Cardiac muscle cell (in vitro differentiated cells and primary cell): ENCODE measurements at regions not wholly inside any gene's neighbourhood (a gene's known extent, or its start where the extent isn't known, plus 50 kb on each side); places are given as distances from the start of the nearest gene placed in this dataset.

Experiments
- DNase-seq, 2 donors: peaks; one replicate each; pipeline versions ENCODE4 v3.0.0 to v3.0.0-alpha.2; 2010 to 2017; ENCODE audit warnings: low read depth in 1 of 2, low spot score in 1 of 2
- H3K27ac ChIP-seq: fragments of 200-600 bp; sonication (generic); 2 replicates; pipeline ENCODE4 v1.5.1; 2016
- H3K27me3 ChIP-seq: fragments of 200-600 bp; sonication (generic); 2 replicates; pipeline ENCODE4 v1.6.0; 2016; ENCODE audit warnings: control low read depth
- H3K36me3 ChIP-seq: fragments of 200-600 bp; sonication (generic); 2 replicates; pipeline ENCODE4 v1.5.1; 2016; ENCODE audit warnings: control low read depth
- H3K4me1 ChIP-seq: fragments of 200-600 bp; sonication (generic); 2 replicates; pipeline ENCODE4 v1.8.1; 2017; ENCODE audit warnings: low read depth, mild to moderate bottlenecking, mixed run types
- H3K4me3 ChIP-seq: fragments of 200-600 bp; sonication (generic); 2 replicates; pipeline ENCODE4 v1.5.1; 2016; ENCODE audit warnings: mild to moderate bottlenecking
- H3K9me3 ChIP-seq: fragments of 200-600 bp; sonication (generic); 2 replicates; pipeline ENCODE4 v1.5.1; 2017; ENCODE audit warnings: low read depth, mild to moderate bottlenecking, control low read depth
- TF ChIP-seq, protein P1 (sequence below): IDR thresholded peaks from 2 replicates; pipeline ENCODE4 v1.5.1; 2012; ENCODE audit warnings: low read depth, mild to moderate bottlenecking, low read length

DNA sequence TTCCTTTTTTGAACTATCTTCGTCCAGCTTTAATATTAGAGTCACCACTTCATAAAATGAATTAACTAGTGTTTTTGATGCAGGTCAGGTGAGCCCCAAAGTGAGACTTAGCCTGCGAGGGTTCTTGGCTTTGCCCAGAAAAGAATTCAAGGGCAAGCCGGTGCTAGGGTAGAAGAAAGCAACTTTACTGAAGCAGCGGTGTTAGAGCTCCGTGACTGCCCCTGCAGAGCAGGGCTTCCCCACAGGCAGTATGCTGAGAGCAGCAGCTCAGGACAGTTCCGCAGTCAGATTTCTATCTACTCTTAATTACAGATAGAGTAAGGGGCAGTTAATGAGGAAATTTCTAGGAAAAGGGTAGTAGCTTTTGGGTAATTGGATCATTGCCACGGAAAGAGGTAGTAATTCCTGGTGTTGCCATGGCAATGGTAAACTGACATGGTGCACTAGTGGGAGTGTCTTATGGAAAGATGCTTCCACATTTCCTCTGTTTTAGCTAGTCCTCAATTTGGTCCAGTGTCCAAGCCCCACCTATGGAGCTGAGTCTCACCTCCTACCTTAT, 432.2 kb upstream of the ZNF507 start:
- Histone ChIP-seq H3K4me1 (no peaks in the 10 kb centered on the region), H3K27me3 (no peaks in the 10 kb centered on the region), H3K27ac (no peak overlapping the region), H3K4me3 (no peak overlapping the region), H3K9me3 (no peaks in the 10 kb centered on the region), H3K36me3 (no peaks in the 10 kb centered on the region)
- TF ChIP-seq, protein P1, sequence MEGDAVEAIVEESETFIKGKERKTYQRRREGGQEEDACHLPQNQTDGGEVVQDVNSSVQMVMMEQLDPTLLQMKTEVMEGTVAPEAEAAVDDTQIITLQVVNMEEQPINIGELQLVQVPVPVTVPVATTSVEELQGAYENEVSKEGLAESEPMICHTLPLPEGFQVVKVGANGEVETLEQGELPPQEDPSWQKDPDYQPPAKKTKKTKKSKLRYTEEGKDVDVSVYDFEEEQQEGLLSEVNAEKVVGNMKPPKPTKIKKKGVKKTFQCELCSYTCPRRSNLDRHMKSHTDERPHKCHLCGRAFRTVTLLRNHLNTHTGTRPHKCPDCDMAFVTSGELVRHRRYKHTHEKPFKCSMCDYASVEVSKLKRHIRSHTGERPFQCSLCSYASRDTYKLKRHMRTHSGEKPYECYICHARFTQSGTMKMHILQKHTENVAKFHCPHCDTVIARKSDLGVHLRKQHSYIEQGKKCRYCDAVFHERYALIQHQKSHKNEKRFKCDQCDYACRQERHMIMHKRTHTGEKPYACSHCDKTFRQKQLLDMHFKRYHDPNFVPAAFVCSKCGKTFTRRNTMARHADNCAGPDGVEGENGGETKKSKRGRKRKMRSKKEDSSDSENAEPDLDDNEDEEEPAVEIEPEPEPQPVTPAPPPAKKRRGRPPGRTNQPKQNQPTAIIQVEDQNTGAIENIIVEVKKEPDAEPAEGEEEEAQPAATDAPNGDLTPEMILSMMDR: no peak
- peak in 1 of 2 donors; percentile 5 for DNase-seq

DNA sequence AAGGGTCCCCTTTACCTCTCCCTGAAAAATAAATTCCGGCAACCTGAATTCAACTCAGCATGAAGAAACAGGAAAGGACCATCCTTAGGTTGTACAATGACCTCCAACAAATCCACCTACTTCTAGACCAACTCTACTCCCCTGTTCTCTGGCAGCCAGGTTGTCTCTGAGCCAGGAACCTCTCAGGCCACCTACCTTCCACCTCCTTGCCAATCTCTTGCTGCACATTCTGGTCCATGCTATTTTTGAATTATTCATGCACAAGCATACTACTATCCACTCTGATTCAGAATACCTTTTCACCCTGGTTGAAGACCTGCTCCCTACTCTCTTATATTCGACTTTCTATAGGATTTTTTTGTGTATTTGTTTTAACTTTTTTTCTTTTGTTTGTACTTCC, 415.0 kb upstream of the ZNF507 start:
- no peak overlapping the region for H3K4me3 ChIP-seq
- DNase-seq: no peak
- H3K27me3 ChIP-seq: no peaks in the 10 kb centered on the region
- TF ChIP-seq, protein P1: no peak
- H3K27ac ChIP-seq: no peak overlapping the region
- no peaks in the 10 kb centered on the region for H3K9me3 ChIP-seq
- H3K4me1 ChIP-seq: no peaks in the 10 kb centered on the region
- H3K36me3 ChIP-seq: no peaks in the 10 kb centered on the region

DNA sequence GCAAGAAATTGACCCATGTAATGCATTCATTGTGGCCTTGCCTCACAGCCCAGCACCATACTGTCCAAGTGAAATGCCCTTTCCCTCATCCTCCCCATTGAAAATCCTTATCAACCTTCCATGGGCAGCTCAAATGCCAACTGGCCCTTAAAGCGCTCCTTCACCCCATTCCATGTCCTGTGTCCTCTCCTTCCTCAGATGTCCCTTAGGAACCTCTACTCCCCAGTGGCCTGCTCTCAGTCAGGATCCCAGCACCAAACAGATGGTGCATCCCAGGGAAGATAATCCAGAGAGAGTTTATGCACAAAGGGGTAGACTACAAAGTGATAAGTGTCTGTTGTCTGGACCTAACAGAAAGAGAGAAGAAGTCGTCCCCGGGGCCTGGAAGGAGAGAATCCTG, 407.4 kb upstream of the ZNF507 start:
- H3K4me3 ChIP-seq: no peak overlapping the region
- H3K27ac ChIP-seq: no peak overlapping the region
- TF ChIP-seq, protein P1: no peak
- DNase-seq: no peak
- no peaks in the 10 kb centered on the region for H3K27me3 ChIP-seq
- no peaks in the 10 kb centered on the region for H3K36me3 ChIP-seq
- H3K4me1 ChIP-seq: no peaks in the 10 kb centered on the region
- no peaks in the 10 kb centered on the region for H3K9me3 ChIP-seq

DNA sequence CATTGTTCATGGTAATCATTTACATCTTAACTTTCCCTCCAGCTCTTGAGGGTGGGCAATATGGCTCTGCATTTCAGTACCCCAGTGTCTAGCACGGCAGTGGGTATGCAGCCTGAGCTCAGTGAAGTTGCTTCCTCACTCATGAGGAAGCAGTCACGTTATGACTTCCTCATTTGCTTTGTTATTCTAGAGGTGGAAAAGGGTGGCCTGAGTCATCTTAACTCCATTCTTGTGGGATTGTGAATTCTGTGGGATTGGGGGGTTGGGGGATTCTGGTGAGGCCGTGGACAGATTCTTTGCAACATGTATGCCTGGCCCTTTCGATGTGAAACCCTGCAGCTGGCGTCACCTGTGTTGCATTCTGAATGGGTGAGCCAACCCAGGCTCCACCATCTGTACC, 406.7 kb upstream of the ZNF507 start:
- no peaks in the 10 kb centered on the region for H3K9me3 ChIP-seq
- no peaks in the 10 kb centered on the region for H3K27me3 ChIP-seq
- no peak for DNase-seq
- H3K36me3 ChIP-seq: no peaks in the 10 kb centered on the region
- H3K4me3 ChIP-seq: no peak overlapping the region
- TF ChIP-seq, protein P1: no peak
- H3K27ac ChIP-seq: no peak overlapping the region
- no peaks in the 10 kb centered on the region for H3K4me1 ChIP-seq

DNA sequence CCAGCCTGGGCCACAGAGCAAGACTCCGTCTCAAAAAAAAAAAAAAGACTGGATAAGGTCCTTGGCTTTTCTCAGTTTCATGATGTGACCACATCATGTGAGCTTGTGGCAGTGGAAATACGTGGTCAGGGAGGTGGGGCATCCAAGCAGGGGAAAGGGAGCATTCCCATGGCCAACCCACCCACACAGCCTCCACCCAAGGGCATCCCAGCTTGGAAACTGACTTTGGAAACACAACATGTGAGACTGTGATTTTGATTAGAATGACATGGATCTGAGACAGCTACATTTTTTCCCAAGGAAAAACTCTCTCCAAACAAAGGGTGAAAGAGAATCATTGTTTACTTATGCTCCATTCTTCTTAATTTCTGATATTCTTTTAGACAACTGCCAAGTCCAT, 405.0 kb upstream of the ZNF507 start:
- no peaks in the 10 kb centered on the region for H3K4me1 ChIP-seq
- H3K36me3 ChIP-seq: no peaks in the 10 kb centered on the region
- no peak overlapping the region for H3K27ac ChIP-seq

More for the DNA sequence above, 405.0 kb upstream of the ZNF507 start:
- no peaks in the 10 kb centered on the region for H3K9me3 ChIP-seq
- no peak overlapping the region for H3K4me3 ChIP-seq
- no peaks in the 10 kb centered on the region for H3K27me3 ChIP-seq
- TF ChIP-seq, protein P1: no peak
- DNase-seq: no peak
